Lower leg skin (tissue), 3 donors: ENCODE measurements at regions not wholly inside any gene's neighbourhood (a gene's known extent, or its start where the extent isn't known, plus 50 kb on each side); places are given as distances from the start of the nearest gene placed in this dataset.

Source experiments
- POLR2A ChIP-seq, 2 donors: fragments of 450-650 bp; IDR thresholded peaks; one replicate each; pipeline ENCODE4 v1.6.1; 2016 to 2017; ENCODE audit warnings: antibody characterized with exemption in 2 of 2, mild to moderate bottlenecking in 1 of 2, moderate library complexity in 1 of 2
- TF ChIP-seq, protein P1 (sequence below), 3 donors: fragments of 450-650 bp; IDR thresholded peaks; one replicate each; pipeline ENCODE4 v1.5.1; 2016; ENCODE audit warnings: antibody characterized with exemption in 3 of 3, mild to moderate bottlenecking in 3 of 3, moderate library complexity in 2 of 3

DNA sequence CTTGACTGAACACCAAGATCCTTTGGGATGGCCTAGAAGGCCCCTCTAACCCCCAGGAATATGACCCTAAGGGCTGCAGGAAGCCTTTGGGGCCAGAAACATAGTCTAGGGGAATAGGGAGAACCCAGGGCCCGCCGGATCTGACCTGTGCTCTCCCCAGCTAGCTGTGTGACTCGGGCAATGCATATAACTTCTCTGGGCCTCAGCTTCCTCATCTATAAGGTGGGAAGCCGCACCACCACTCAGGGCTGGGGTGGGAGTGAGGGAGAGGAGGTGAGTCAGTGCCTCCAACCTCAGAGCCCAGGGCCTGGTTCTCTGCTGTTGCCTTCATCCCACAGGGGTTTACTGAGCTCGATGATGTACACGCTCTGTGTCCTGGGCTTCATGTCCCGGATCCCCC is 434.4 kb downstream of the PTPRU start:
- TF ChIP-seq, protein P1, sequence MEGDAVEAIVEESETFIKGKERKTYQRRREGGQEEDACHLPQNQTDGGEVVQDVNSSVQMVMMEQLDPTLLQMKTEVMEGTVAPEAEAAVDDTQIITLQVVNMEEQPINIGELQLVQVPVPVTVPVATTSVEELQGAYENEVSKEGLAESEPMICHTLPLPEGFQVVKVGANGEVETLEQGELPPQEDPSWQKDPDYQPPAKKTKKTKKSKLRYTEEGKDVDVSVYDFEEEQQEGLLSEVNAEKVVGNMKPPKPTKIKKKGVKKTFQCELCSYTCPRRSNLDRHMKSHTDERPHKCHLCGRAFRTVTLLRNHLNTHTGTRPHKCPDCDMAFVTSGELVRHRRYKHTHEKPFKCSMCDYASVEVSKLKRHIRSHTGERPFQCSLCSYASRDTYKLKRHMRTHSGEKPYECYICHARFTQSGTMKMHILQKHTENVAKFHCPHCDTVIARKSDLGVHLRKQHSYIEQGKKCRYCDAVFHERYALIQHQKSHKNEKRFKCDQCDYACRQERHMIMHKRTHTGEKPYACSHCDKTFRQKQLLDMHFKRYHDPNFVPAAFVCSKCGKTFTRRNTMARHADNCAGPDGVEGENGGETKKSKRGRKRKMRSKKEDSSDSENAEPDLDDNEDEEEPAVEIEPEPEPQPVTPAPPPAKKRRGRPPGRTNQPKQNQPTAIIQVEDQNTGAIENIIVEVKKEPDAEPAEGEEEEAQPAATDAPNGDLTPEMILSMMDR (IDR thresholded peaks at IDR 0.05): no peak
- TF ChIP-seq POLR2A (IDR thresholded peaks at IDR 0.05): no peak
